ENCODE measurements at regions not wholly inside any gene's neighbourhood (a gene's known extent, or its start where the extent isn't known, plus 50 kb on each side); places are given as distances from the start of the nearest gene placed in this dataset.

DNA sequence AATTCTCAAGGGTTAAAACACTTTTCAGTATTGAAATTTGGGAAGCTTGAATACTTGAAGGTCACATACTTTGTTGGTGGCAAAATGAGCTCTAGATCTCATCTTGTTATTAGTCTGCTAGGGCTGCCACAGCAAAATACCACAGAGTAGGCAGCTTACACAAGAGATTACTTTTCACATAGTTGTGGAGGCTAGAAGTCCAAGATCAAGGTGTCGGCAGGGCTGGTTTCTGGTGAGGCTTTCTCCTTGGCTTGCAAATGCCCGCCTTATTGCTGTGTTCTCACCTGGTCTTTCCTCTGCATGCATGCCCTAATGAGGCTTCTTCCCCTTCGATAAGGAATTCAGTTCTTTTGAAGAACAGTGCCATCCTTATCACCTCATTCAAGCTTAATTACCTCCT, 270.8 kb upstream of the ANKRD55 start:
- H3K27ac ChIP-seq, result no peak overlapping the region
- no peak for TF ChIP-seq CTCF (conservative IDR thresholded peaks at IDR 0.05)

GRCh38 chr5:56501781-56502557, 268.8 kb upstream of the ANKRD55 start:
- no peak for TF ChIP-seq CTCF (conservative IDR thresholded peaks at IDR 0.05)
- H3K27ac ChIP-seq, result no peak overlapping the region

- TF ChIP-seq CTCF (conservative IDR thresholded peaks at IDR 0.05), result no peak
- no peak overlapping the region for H3K27ac ChIP-seq
These were observed 266.8 kb upstream of the ANKRD55 start for GRCh38 chr5:56499901-56500300.

DNA sequence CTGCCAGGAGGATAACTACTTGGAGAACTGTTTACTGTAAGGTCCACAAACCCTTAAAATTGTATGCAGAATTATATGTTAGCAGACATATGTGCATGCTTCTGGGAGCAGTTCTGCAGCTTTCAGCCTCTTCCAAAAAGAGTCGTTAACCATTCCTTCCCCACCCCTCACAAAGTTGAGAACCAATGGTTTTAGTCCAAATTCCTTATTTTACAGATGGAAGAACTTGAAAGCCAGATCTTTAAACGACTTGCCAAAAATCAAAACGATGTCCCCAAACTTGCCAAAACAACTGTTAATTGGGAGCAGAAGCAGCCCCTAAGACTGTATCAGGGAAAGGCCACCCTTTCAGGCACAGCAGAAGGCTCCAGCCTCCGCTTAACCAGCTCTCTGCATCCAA, 266.4 kb upstream of the ANKRD55 start:
- no peak for TF ChIP-seq CTCF (conservative IDR thresholded peaks at IDR 0.05)
- no peak overlapping the region for H3K27ac ChIP-seq

- no peak for TF ChIP-seq CTCF (conservative IDR thresholded peaks at IDR 0.05)
These were observed 265.7 kb upstream of the ANKRD55 start for GRCh38 chr5:56498759-56499395.

GRCh38 chr5:56496581-56497063, 263.5 kb upstream of the ANKRD55 start:
- no peak overlapping the region for H3K27ac ChIP-seq
- TF ChIP-seq CTCF (conservative IDR thresholded peaks at IDR 0.05), result no peak

More at GRCh38 chr5:56498759-56499395, 265.7 kb upstream of the ANKRD55 start:
- H3K27ac ChIP-seq, result no peak overlapping the region

GRCh38 chr5:56494300-56494731, 261.2 kb upstream of the ANKRD55 start:
- H3K27ac ChIP-seq, result no peak overlapping the region
- no peak for TF ChIP-seq CTCF (conservative IDR thresholded peaks at IDR 0.05)
